Ovary (tissue), 7 donors: ENCODE measurements at regions not wholly inside any gene's neighbourhood (a gene's known extent, or its start where the extent isn't known, plus 50 kb on each side); places are given as distances from the start of the nearest gene placed in this dataset.

Experiments
- DNase-seq, 5 donors: peaks; one replicate each; pipeline ENCODE4 v3.0.0-alpha.2; 2019 to 2020
- H3K27ac ChIP-seq, 2 donors: fragments of 200-600 bp; one replicate each; pipeline versions ENCODE4 v1.5.1 to v1.8.0; 2019 to 2022
- H3K27me3 ChIP-seq: fragments of 200-600 bp; one replicate; pipeline ENCODE4 v1.8.0; 2022
- H3K36me3 ChIP-seq: fragments of 200-600 bp; sonication (generic); one replicate; pipeline ENCODE4 v1.5.1; 2019
- H3K4me1 ChIP-seq: one replicate; pipeline ENCODE4 v1.8.1; 2013; ENCODE audit warnings: mild to moderate bottlenecking, moderate library complexity; ENCODE audit not compliant: insufficient read depth
- H3K4me3 ChIP-seq: fragments of 200-600 bp; sonication (generic); one replicate; pipeline ENCODE4 v1.5.1; 2017
- H3K9me3 ChIP-seq, 2 donors: fragments of 200-600 bp in 1 of 2; sonication (generic) in 1 of 2; one replicate each; pipeline versions ENCODE4 v1.5.1 to v1.8.1; 2013 to 2019; ENCODE audit warnings: mild to moderate bottlenecking in 1 of 2, moderate library complexity in 1 of 2
- EP300 ChIP-seq: sonication (generic); formaldehyde crosslinking; IDR thresholded peaks from one replicate; pipeline ENCODE4 v1.6.1; 2017; ENCODE audit warnings: antibody characterized with exemption
- POLR2A ChIP-seq: fragments of 450-650 bp; IDR thresholded peaks from one replicate; pipeline ENCODE4 v1.6.1; 2017; ENCODE audit warnings: antibody characterized with exemption, mild to moderate bottlenecking, moderate library complexity
- WGBS, 3 donors: extraction: QIAGEN DNeasy Blood & Tissue Kit in 1 of 3; methylation state at CpG; one replicate each; pipeline versions ENCODE4 v1.1.5 to v1.1.7; 2013 to 2017; 5-methylcytosine and 5-hydroxymethylcytosine counted together
- intact Hi-C, 4 donors: fragments of 100-400 bp; cut with DNase I; formaldehyde crosslinking; loops; one replicate each; pipeline versions ENCODE4 v1.11.0 to v1.15.1; 2022 to 2023
- TF ChIP-seq, protein P1 (sequence below), 3 donors: fragments of 450-650 bp in 2 of 3; fragments of 200-600 bp in 1 of 3; IDR thresholded peaks; one replicate each; pipeline versions ENCODE4 v1.5.1 to v1.8.0; 2016 to 2022; ENCODE audit warnings: antibody characterized with exemption in 3 of 3, mild to moderate bottlenecking in 1 of 3
- donor health status: DM: no; HTN: no; CAD: no; lungs with moderate emphysema.
- donor health status: DM: no; HTN: no; CAD: no.
- donor health status: Bipolar disorder and iron deficiency.
- donor health status: DM: no; HTN: no; CAD: no.
- donor health status: DM: yes; HTN: yes; CAD: no.

DNA sequence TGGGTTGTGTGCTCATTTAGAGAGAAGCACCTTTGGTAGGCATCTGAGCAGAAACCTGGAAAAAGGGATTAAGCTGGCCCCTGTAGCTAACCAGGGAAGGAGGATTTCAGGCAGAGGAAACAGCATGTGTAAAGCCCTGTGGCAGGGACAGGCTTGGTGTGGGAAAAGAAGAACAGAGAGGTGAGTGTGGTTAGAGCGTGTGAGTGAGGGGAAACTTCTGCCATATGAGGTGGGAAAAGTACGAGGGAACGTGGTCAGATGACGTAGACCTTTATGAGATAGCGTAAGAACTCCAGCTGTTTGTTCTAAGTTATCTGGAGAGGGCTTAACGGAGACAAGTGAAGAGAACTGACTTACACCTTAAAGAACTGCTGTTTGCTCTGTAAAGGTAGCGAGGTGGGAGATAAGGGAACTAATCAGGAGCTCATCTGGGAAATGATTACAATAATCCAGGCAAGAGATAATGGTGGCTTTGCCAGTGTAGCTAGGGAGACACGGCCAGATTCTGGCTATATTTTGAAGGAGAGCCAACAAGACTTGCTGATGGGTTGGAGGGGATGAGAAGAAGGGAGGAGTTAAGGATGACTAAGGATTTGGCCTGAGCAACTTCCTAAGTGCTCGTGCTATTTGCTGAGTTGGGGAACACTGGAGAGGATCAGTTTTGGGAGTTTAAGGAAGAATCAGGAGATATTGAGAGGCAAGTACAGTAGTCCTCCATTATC, 234.0 kb downstream of the ETNK1 start:
- no peak overlapping the region for H3K27ac ChIP-seq
- no peaks in the 10 kb centered on the region for H3K27me3 ChIP-seq
- intact Hi-C loops, result no loop called here
- no peaks in the 10 kb centered on the region for H3K9me3 ChIP-seq
- TF ChIP-seq, protein P1, sequence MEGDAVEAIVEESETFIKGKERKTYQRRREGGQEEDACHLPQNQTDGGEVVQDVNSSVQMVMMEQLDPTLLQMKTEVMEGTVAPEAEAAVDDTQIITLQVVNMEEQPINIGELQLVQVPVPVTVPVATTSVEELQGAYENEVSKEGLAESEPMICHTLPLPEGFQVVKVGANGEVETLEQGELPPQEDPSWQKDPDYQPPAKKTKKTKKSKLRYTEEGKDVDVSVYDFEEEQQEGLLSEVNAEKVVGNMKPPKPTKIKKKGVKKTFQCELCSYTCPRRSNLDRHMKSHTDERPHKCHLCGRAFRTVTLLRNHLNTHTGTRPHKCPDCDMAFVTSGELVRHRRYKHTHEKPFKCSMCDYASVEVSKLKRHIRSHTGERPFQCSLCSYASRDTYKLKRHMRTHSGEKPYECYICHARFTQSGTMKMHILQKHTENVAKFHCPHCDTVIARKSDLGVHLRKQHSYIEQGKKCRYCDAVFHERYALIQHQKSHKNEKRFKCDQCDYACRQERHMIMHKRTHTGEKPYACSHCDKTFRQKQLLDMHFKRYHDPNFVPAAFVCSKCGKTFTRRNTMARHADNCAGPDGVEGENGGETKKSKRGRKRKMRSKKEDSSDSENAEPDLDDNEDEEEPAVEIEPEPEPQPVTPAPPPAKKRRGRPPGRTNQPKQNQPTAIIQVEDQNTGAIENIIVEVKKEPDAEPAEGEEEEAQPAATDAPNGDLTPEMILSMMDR (IDR thresholded peaks at IDR 0.05), result no peak
- no peak for TF ChIP-seq POLR2A
- no peak for TF ChIP-seq EP300
- no peak overlapping the region for H3K4me3 ChIP-seq
- 55 to 65% (median 59%) methylated on average over 9 of the region's 9 CpGs for WGBS, 3 donors
- no peaks in the 10 kb centered on the region for H3K4me1 ChIP-seq
- no peaks in the 10 kb centered on the region for H3K36me3 ChIP-seq
- no peak for DNase-seq

DNA sequence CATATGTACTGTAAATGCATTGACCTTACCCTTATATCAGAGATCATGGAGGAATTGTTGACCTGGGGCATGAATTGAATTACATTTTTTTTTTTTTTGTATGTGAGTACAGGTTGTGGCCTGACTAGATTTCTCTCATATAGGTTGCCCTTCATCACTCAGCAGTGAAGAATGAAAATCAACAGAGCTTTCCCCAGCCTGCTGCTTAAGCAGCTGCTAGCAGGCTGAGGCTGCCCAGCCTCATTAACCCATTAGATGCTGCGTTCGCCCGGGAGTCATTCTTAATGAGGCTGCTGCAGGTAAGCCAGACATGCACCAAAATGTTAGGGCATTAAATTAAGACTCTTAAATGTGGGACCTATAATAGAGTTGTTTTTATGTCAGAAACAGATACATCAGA, 236.0 kb downstream of the ETNK1 start:
- no peaks in the 10 kb centered on the region for H3K36me3 ChIP-seq
- intact Hi-C loops, result loop anchor here in 1 of 4 donors (5.0 kb wide), 1 partner anchor 1179 kb away; no protein-coding TSS in a partner anchor
- WGBS, 3 donors, result 50 to 67% (median 54%) methylated on average over 3 of the region's 3 CpGs
- H3K9me3 ChIP-seq, result no peaks in the 10 kb centered on the region
- H3K4me3 ChIP-seq, result no peak overlapping the region
- TF ChIP-seq EP300, result no peak
- TF ChIP-seq POLR2A, result no peak
- TF ChIP-seq, protein P1 (IDR thresholded peaks at IDR 0.05), result no peak
- H3K27ac ChIP-seq, result no peak overlapping the region
- DNase-seq, result no peak
- H3K27me3 ChIP-seq, result no peaks in the 10 kb centered on the region
- no peaks in the 10 kb centered on the region for H3K4me1 ChIP-seq

DNA sequence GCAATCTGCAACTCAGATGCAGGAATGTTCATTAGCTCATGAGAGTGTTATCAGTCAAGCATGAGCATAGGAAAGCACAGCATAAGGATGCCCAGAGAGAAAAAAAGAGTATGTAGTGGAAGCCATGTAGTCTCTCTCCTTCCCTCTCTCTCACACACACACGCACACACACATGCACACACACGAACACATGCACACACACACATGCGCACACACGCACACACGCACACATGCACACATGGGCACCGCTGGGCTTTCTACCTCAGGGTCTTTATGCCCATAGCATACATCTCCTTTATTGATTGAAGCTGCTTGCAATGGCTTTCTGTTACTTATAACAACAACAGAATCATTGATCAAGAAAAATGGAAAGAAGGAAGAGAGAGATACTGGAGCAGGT, 240.9 kb downstream of the ETNK1 start:
- intact Hi-C loops, result no loop called here
- WGBS, 3 donors, result 94 to 97% (median 94%) methylated on average over 6 of the region's 6 CpGs
- TF ChIP-seq POLR2A (no peak), EP300 (no peak)
- TF ChIP-seq, protein P1 (IDR thresholded peaks at IDR 0.05), result no peak
- H3K27ac ChIP-seq, result no peak overlapping the region
- no peaks in the 10 kb centered on the region for H3K9me3 ChIP-seq
- H3K4me1 ChIP-seq, result no peaks in the 10 kb centered on the region
- H3K27me3 ChIP-seq, result no peaks in the 10 kb centered on the region
- no peaks in the 10 kb centered on the region for H3K36me3 ChIP-seq
- no peak for DNase-seq
- H3K4me3 ChIP-seq, result no peak overlapping the region

DNA sequence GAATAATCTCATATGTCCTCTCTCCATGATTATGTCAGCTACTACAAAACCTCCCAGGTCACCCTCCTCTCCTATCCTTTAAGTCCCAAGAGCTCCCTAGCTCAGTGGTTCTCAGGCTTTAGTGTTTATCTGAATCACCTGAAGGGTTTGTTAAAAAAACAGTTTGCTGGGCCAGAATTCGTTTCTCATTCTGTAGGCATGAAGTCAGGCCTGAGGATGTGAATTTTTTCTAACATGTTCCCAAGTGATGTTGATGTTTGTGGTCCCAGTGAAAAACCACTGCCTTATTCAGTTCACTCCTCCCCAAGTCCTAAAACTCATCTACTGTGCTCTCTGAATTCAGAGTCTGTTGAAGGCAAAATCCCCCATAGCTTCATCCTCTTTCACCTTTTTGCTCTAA, 241.4 kb downstream of the ETNK1 start:
- WGBS, 3 donors, result 58 to 67% (median 63%) methylated on average over 1 of the region's 1 CpG

More for the DNA sequence above, 241.4 kb downstream of the ETNK1 start:
- TF ChIP-seq POLR2A, result no peak
- TF ChIP-seq, protein P1 (IDR thresholded peaks at IDR 0.05), result no peak
- TF ChIP-seq EP300, result no peak
- no peaks in the 10 kb centered on the region for H3K27me3 ChIP-seq
- no peaks in the 10 kb centered on the region for H3K4me1 ChIP-seq
- H3K9me3 ChIP-seq, result no peaks in the 10 kb centered on the region
- no peak overlapping the region for H3K27ac ChIP-seq
- no peak for DNase-seq
- H3K36me3 ChIP-seq, result no peaks in the 10 kb centered on the region
- H3K4me3 ChIP-seq, result no peak overlapping the region
- intact Hi-C loops, result no loop called here
